ENCODE measurements at regions not wholly inside any gene's neighbourhood (a gene's known extent, or its start where the extent isn't known, plus 50 kb on each side); places are given as distances from the start of the nearest gene placed in this dataset.

DNA sequence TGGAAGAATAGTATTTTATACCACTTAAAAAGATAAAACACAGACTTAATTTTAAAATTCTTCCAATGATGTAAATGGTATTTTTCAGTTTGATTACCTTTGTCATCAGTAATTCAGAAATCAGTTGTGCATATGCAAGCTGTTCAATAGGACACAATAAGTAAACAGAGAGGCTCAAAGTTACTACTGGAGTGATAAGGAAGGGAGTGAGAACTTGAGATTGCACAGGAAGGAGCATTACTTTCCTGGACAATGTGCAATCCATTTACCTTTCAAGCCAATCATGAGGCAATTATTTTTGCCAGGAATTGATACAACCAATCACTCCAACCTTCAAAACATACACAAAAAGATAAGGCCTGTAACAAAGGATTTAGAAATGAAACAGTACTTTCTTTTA lies 1024.3 kb downstream of the RAPGEF2 start:
- no peak for DNase-seq
- Mint-ChIP-seq H3K36me3 (ENCODE audit: low read depth) (no peaks in the 10 kb centered on the region), H3K4me1 (no peaks in the 10 kb centered on the region), H3K27ac (no peak overlapping the region), H3K27me3 (no peaks in the 10 kb centered on the region), H3K9me3 (peaks cover 6% of the 10 kb centered on the region), H3K4me3 (no peak overlapping the region)
- intact Hi-C loops (cut with micrococcal nuclease), result no loop called here

DNA sequence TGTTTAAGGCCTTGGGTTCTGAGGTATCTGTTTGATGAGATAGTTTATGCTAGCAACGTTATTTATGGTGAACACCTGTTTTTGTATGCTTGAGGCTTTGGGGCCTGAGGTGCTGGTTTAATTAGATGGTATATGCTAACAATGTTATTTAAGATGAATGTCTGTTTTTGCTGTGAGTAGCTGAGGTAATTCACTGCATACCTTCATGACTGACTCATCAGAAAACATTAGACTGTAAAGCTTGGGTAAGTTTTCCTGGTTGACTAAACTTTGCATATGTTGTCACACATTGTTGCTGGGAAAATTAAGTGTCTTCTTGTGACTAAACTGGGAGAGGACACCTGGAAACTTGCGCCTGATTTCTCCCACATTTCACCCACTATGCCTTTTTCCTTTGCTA lies 1026.6 kb downstream of the RAPGEF2 start:
- no peak overlapping the region for H3K27ac Mint-ChIP-seq
- no peak overlapping the region for H3K4me3 Mint-ChIP-seq
- intact Hi-C loops (cut with micrococcal nuclease), result no loop called here
- H3K9me3 Mint-ChIP-seq, result peaks cover 6% of the 10 kb centered on the region
- no peaks in the 10 kb centered on the region for H3K4me1 Mint-ChIP-seq
- H3K36me3 Mint-ChIP-seq (ENCODE audit: low read depth), result no peaks in the 10 kb centered on the region
- H3K27me3 Mint-ChIP-seq, result no peaks in the 10 kb centered on the region
- no peak for DNase-seq

DNA sequence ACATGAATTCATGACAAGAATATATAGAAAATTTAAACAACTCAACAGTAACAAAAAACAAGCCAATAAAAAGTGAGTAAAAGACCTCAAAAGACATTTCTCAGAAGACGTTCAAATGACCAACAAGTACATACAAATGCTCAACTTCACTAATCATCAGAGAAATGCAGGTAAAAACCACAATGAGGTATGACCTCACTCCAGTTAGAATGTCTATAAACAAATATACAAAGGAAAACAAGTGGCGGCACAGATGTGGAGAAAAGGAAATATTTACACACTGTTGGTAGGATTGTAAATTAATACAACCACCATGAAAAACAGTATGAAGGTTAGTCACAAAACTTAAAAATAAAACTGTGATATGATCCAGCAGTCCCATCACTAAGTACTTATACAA lies 1033.1 kb downstream of the RAPGEF2 start:
- Mint-ChIP-seq H3K4me3 (no peak overlapping the region), H3K9me3 (peaks cover 6% of the 10 kb centered on the region), H3K4me1 (no peaks in the 10 kb centered on the region), H3K27me3 (no peaks in the 10 kb centered on the region), H3K36me3 (ENCODE audit: low read depth) (no peaks in the 10 kb centered on the region), H3K27ac (no peak overlapping the region)
- DNase-seq, result no peak
- intact Hi-C loops (cut with micrococcal nuclease), result no loop called here

- no peaks in the 10 kb centered on the region for H3K27me3 Mint-ChIP-seq
- no peak for DNase-seq
- no peaks in the 10 kb centered on the region for H3K36me3 Mint-ChIP-seq (ENCODE audit: low read depth)
- no peak overlapping the region for H3K27ac Mint-ChIP-seq
- intact Hi-C loops (cut with micrococcal nuclease), result no loop called here
- no peak overlapping the region for H3K4me3 Mint-ChIP-seq
- H3K9me3 Mint-ChIP-seq, result no peaks in the 10 kb centered on the region
- H3K4me1 Mint-ChIP-seq, result no peaks in the 10 kb centered on the region
Measured at GRCh38 chr4:160141206-160141605, 1038.3 kb downstream of the RAPGEF2 start.

DNA sequence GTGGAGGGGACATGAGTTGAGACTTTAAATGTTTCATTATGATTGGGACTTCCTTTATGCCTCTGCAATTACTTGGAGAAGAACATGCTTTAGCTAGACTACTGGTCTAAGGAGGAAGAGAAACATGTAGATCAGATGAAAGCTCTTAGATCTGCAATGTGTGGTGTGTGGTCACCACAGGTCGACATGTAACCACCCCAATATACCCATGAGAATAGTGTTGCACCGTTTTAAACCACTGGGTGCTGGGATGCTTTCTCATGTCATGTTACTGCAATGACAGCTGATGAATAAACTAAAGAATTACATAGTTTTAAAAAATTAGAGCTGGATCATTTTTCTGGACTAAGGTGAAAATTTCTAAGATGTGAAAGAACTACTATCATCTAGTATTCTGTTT lies 1039.7 kb downstream of the RAPGEF2 start:
- intact Hi-C loops (cut with micrococcal nuclease), result no loop called here
- no peak overlapping the region for H3K4me3 Mint-ChIP-seq
- H3K9me3 Mint-ChIP-seq, result no peaks in the 10 kb centered on the region
- H3K4me1 Mint-ChIP-seq, result no peaks in the 10 kb centered on the region
- H3K27me3 Mint-ChIP-seq, result no peaks in the 10 kb centered on the region
- no peak overlapping the region for H3K27ac Mint-ChIP-seq
- no peak for DNase-seq
- H3K36me3 Mint-ChIP-seq (ENCODE audit: low read depth), result no peaks in the 10 kb centered on the region

DNA sequence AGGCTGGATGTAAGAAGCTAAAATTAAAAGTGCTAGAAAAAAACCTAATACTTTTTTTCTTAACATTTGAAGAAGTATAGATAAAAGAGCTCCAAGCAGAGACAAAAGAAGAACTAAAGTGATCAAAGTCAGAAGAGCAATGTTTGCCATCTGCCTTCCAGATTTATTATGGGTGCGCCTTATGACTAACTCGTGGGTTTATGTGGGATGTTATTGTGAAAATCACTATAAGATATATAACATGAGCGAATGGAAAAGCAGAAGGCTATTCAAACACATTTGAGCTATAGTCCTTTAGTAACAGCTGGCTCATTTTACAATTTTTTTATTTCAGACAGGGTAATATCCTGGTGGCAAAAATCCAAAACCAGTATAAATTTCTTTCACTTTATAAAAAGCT lies 1040.7 kb downstream of the RAPGEF2 start:
- Mint-ChIP-seq H3K9me3 (no peaks in the 10 kb centered on the region), H3K36me3 (ENCODE audit: low read depth) (no peaks in the 10 kb centered on the region), H3K27ac (no peak overlapping the region), H3K4me1 (no peaks in the 10 kb centered on the region), H3K27me3 (no peaks in the 10 kb centered on the region), H3K4me3 (no peak overlapping the region)
- intact Hi-C loops (cut with micrococcal nuclease), result no loop called here
- no peak for DNase-seq

- no peaks in the 10 kb centered on the region for H3K9me3 Mint-ChIP-seq
- DNase-seq, result no peak
- H3K27me3 Mint-ChIP-seq, result no peaks in the 10 kb centered on the region
- no peak overlapping the region for H3K4me3 Mint-ChIP-seq
- H3K36me3 Mint-ChIP-seq (ENCODE audit: low read depth), result no peaks in the 10 kb centered on the region
- no peaks in the 10 kb centered on the region for H3K4me1 Mint-ChIP-seq
- H3K27ac Mint-ChIP-seq, result no peak overlapping the region
- intact Hi-C loops (cut with micrococcal nuclease), result no loop called here
Measured at GRCh38 chr4:160159457-160159856, 1056.6 kb downstream of the RAPGEF2 start.

- no peaks in the 10 kb centered on the region for H3K9me3 Mint-ChIP-seq
- no peak overlapping the region for H3K27ac Mint-ChIP-seq
- no peaks in the 10 kb centered on the region for H3K4me1 Mint-ChIP-seq
- H3K36me3 Mint-ChIP-seq (ENCODE audit: low read depth), result no peaks in the 10 kb centered on the region
- H3K27me3 Mint-ChIP-seq, result no peaks in the 10 kb centered on the region
- intact Hi-C loops (cut with micrococcal nuclease), result no loop called here
- no peak for DNase-seq
- H3K4me3 Mint-ChIP-seq, result no peak overlapping the region
Measured at GRCh38 chr4:160161026-160161425, 1058.1 kb downstream of the RAPGEF2 start.

GRCh38 chr4:160175064-160175643 lies 1072.3 kb downstream of the RAPGEF2 start:
- Mint-ChIP-seq H3K4me3 (no peak overlapping the region), H3K27me3 (no peaks in the 10 kb centered on the region), H3K4me1 (no peaks in the 10 kb centered on the region), H3K9me3 (peaks cover 7% of the 10 kb centered on the region), H3K36me3 (ENCODE audit: low read depth) (no peaks in the 10 kb centered on the region), H3K27ac (no peak overlapping the region)
- DNase-seq, result no peak
- intact Hi-C loops (cut with micrococcal nuclease), result no loop called here

DNA sequence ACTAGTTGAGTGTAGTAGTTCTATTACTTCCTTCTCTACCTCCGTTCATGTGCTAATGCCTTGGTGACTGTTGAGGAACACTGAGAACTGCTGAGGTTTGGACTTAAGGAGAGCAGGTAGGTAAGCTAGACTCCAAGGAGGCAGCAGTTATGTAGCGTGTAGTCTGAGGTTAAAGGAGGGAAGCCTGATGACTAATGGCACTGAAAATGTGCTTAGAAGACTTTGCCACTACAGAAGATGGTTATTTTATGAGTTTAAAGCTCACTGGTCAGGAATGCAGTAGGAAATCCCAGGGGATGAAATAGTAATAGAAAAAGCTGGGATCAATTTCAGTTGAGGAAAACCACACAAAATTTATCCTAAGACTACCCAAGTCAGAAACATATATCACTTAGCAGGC lies 1077.3 kb downstream of the RAPGEF2 start:
- no peak for DNase-seq
- no peak overlapping the region for H3K4me3 Mint-ChIP-seq
- no peaks in the 10 kb centered on the region for H3K27me3 Mint-ChIP-seq
- intact Hi-C loops (cut with micrococcal nuclease), result no loop called here
- no peaks in the 10 kb centered on the region for H3K36me3 Mint-ChIP-seq (ENCODE audit: low read depth)
- no peaks in the 10 kb centered on the region for H3K4me1 Mint-ChIP-seq
- no peak overlapping the region for H3K27ac Mint-ChIP-seq
- H3K9me3 Mint-ChIP-seq, result no peaks in the 10 kb centered on the region

- intact Hi-C loops (cut with micrococcal nuclease), result no loop called here
- no peak for DNase-seq
- H3K4me3 Mint-ChIP-seq, result no peak overlapping the region
- no peaks in the 10 kb centered on the region for H3K4me1 Mint-ChIP-seq
- H3K27me3 Mint-ChIP-seq, result no peaks in the 10 kb centered on the region
- H3K36me3 Mint-ChIP-seq (ENCODE audit: low read depth), result no peaks in the 10 kb centered on the region
- no peaks in the 10 kb centered on the region for H3K9me3 Mint-ChIP-seq
- H3K27ac Mint-ChIP-seq, result no peak overlapping the region
Measured at GRCh38 chr4:160182727-160183126, 1079.8 kb downstream of the RAPGEF2 start.

- H3K4me3 Mint-ChIP-seq, result no peak overlapping the region
- no peaks in the 10 kb centered on the region for H3K27me3 Mint-ChIP-seq
- no peaks in the 10 kb centered on the region for H3K36me3 Mint-ChIP-seq (ENCODE audit: low read depth)
- no peaks in the 10 kb centered on the region for H3K4me1 Mint-ChIP-seq
- intact Hi-C loops (cut with micrococcal nuclease), result no loop called here
- H3K27ac Mint-ChIP-seq, result no peak overlapping the region
- no peaks in the 10 kb centered on the region for H3K9me3 Mint-ChIP-seq
- DNase-seq, result no peak
Measured at GRCh38 chr4:160184884-160185283, 1082.0 kb downstream of the RAPGEF2 start.

- no peaks in the 10 kb centered on the region for H3K27me3 Mint-ChIP-seq
- H3K36me3 Mint-ChIP-seq (ENCODE audit: low read depth), result no peaks in the 10 kb centered on the region
- intact Hi-C loops (cut with micrococcal nuclease), result no loop called here
- H3K27ac Mint-ChIP-seq, result no peak overlapping the region
- H3K9me3 Mint-ChIP-seq, result no peaks in the 10 kb centered on the region
- no peak for DNase-seq
- no peak overlapping the region for H3K4me3 Mint-ChIP-seq
- H3K4me1 Mint-ChIP-seq, result no peaks in the 10 kb centered on the region
Measured at GRCh38 chr4:160193787-160194186, 1090.9 kb downstream of the RAPGEF2 start.

- no peaks in the 10 kb centered on the region for H3K4me1 Mint-ChIP-seq
- peaks cover 2% of the 10 kb centered on the region for H3K9me3 Mint-ChIP-seq
- no peaks in the 10 kb centered on the region for H3K27me3 Mint-ChIP-seq
- no peaks in the 10 kb centered on the region for H3K36me3 Mint-ChIP-seq (ENCODE audit: low read depth)
- no peak for DNase-seq
- intact Hi-C loops (cut with micrococcal nuclease), result no loop called here
- no peak overlapping the region for H3K27ac Mint-ChIP-seq
- H3K4me3 Mint-ChIP-seq, result no peak overlapping the region
Measured at GRCh38 chr4:160194716-160195115, 1091.8 kb downstream of the RAPGEF2 start.

- Mint-ChIP-seq H3K4me3 (no peak overlapping the region), H3K36me3 (ENCODE audit: low read depth) (no peaks in the 10 kb centered on the region), H3K27ac (no peak overlapping the region), H3K9me3 (peaks cover 4% of the 10 kb centered on the region), H3K27me3 (no peaks in the 10 kb centered on the region), H3K4me1 (no peaks in the 10 kb centered on the region)
- DNase-seq, result no peak
- intact Hi-C loops (cut with micrococcal nuclease), result no loop called here
Measured at GRCh38 chr4:160202802-160203201, 1099.9 kb downstream of the RAPGEF2 start.

Data from activated CD4-positive, alpha-beta T cell treated with anti-CD3 and anti-CD28 coated beads, Interleukin-2, amount 10 ng/mL, durations not matched to agents 24 days and 14 days (primary cell).